ENCODE measurements at regions not wholly inside any gene's neighbourhood (a gene's known extent, or its start where the extent isn't known, plus 50 kb on each side); places are given as distances from the start of the nearest gene placed in this dataset.

DNA sequence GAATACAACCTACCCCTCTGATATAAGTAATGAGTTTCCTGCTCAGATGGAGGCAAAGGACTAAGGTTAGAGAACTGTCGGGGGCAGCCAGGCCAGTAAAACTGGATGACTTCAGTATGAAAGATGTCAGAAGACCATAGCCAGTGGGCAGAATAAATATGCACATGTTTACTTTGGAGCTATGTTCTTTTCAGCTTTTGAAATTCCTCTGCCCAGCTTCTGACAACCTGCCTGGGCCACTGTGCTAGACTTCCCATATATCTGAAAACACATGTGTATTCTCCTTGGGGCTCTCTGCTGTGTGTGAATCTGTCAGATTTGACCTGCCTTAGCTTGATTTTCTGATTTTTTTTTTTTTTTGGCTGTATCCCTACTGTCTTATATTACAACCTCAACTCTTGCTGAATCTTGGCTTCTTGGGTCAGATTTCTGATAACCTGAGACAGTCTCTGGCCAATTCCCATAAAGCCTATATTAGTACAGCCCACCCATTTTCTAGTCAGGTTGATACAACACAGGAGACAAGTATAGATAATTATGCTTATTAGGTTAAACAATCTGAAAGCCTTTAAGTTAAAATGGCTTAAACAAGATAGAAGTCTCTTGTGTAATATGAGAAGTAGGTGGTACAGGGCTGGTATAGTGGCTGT is 76.6 kb upstream of the PRLR start:
- TF ChIP-seq GTF2F1 (IDR thresholded peaks at IDR 0.05; ENCODE audit: low read length) (no peak), ZNF609 (CRISPR knock-in tag; IDR thresholded peaks at IDR 0.05; ENCODE audit: borderline replicate concordance) (no peak), HIC2 (CRISPR knock-in tag; IDR thresholded peaks at IDR 0.05; ENCODE audit: low read depth) (no peak), CTCF (CRISPR knock-in tag; IDR thresholded peaks at IDR 0.05) (no peak), NR2F1 (CRISPR knock-in tag; IDR thresholded peaks at IDR 0.05) (no peak), ZNF234 (CRISPR knock-in tag; conservative IDR thresholded peaks at IDR 0.05) (no peak)

Data from HepG2 (cell line).